HL-60 (cell line): ENCODE measurements at regions not wholly inside any gene's neighbourhood (a gene's known extent, or its start where the extent isn't known, plus 50 kb on each side); places are given as distances from the start of the nearest gene placed in this dataset.

ENCODE experiments used
- DNase-seq, 2 experiments: peaks; one replicate each; pipeline ENCODE4 v3.0.0-alpha.2; 2010 to 2020; ENCODE audit warnings: low read depth in 1 of 2, low spot score in 1 of 2
- H3K27ac ChIP-seq: fragments of 250-450 bp; sonication (Bioruptor Pico); replicated peaks from 2 replicates; pipeline ENCODE4 v1.5.1; 2020; ENCODE audit warnings: mild to moderate bottlenecking, moderate library complexity
- H3K27me3 ChIP-seq: fragments of 250-450 bp; sonication (Bioruptor Pico); 2 replicates; pipeline ENCODE4 v1.5.1; 2021; ENCODE audit warnings: mild to moderate bottlenecking, moderate library complexity; ENCODE audit not compliant: insufficient read depth, poor library complexity, severe bottlenecking
- H3K4me3 ChIP-seq: replicated peaks from 2 replicates; pipeline ENCODE4 v1.5.1; 2011; ENCODE audit warnings: mild to moderate bottlenecking, control low read depth, low read length; ENCODE audit not compliant: insufficient read depth
- CTCF ChIP-seq: IDR thresholded peaks from one replicate; pipeline ENCODE4 v1.5.1; 2011; ENCODE audit warnings: low read length, control low read depth, inconsistent platforms; ENCODE audit not compliant: insufficient read depth
- GABPA ChIP-seq: IDR thresholded peaks from 2 replicates; pipeline ENCODE4 v1.6.1; 2012; ENCODE audit warnings: low read depth
- POLR2AphosphoS5 ChIP-seq: IDR thresholded peaks from 2 replicates; pipeline ENCODE4 v1.6.1; 2012; ENCODE audit warnings: low read depth
- REST ChIP-seq: IDR thresholded peaks from 2 replicates; pipeline ENCODE4 v1.6.1; 2012; ENCODE audit warnings: low read depth; ENCODE audit not compliant: insufficient replicate concordance
- SPI1 ChIP-seq: IDR thresholded peaks from 2 replicates; pipeline ENCODE4 v1.6.1; 2012; ENCODE audit warnings: low read depth, mild to moderate bottlenecking, borderline replicate concordance

- Histone ChIP-seq H3K27me3 (peaks cover 6% of the 10 kb centered on the region), H3K4me3 (no peak overlapping the region), H3K27ac (no peak overlapping the region)
- DNase-seq: no peak
- TF ChIP-seq GABPA (no peak), POLR2AphosphoS5 (no peak), REST (no peak), SPI1 (no peak), CTCF (no peak)
These were observed 124.8 kb upstream of the CHST15 start for GRCh38 chr10:124217906-124218804.

- no peak overlapping the region for H3K27ac ChIP-seq
- DNase-seq: no peak
- TF ChIP-seq SPI1: no peak
- no peak overlapping the region for H3K4me3 ChIP-seq
- peaks cover 6% of the 10 kb centered on the region for H3K27me3 ChIP-seq
These were observed 123.6 kb upstream of the CHST15 start for GRCh38 chr10:124217031-124217430.

GRCh38 chr10:124214610-124215375, 121.4 kb upstream of the CHST15 start:
- Histone ChIP-seq H3K27me3 (no peaks in the 10 kb centered on the region), H3K27ac (no peak overlapping the region), H3K4me3 (no peak overlapping the region)
- DNase-seq: no peak
- TF ChIP-seq SPI1: no peak
- TF ChIP-seq REST: no peak
- TF ChIP-seq CTCF: no peak
- no peak for TF ChIP-seq GABPA
- TF ChIP-seq POLR2AphosphoS5: no peak

GRCh38 chr10:124213899-124214510, 120.6 kb upstream of the CHST15 start:
- TF ChIP-seq REST (no peak), POLR2AphosphoS5 (no peak), CTCF (no peak), SPI1 (no peak), GABPA (no peak)
- no peak for DNase-seq

More at GRCh38 chr10:124213899-124214510, 120.6 kb upstream of the CHST15 start:
- no peaks in the 10 kb centered on the region for H3K27me3 ChIP-seq
- H3K27ac ChIP-seq: no peak overlapping the region
- no peak overlapping the region for H3K4me3 ChIP-seq
